ENCODE measurements at regions not wholly inside any gene's neighbourhood (a gene's known extent, or its start where the extent isn't known, plus 50 kb on each side); places are given as distances from the start of the nearest gene placed in this dataset.

GRCh38 chr13:40232311-40233040 is 434.0 kb downstream of the FOXO1 start:
- DNase-seq, result no peak

DNA sequence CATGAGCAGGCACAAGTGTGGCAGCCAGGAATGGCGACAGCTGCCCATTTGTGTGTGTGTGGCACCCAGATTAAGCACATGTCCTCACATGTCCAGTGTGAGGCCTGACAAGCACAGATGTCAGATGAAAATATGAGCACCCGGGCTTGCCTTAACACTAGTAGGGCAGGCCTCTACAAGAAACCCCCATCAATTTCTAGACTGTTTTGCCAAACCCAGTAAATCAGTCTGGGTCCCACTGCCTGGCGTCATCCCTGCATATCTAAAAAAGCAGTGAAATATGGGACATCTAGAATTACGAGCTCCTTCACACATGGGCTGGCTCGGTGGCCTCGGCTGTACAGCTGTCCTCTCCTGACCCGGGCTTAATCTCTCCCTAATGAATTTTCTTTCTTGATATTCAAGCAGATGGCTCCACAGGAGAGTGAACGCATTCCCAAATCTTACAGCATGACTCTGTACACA is 432.7 kb downstream of the FOXO1 start:
- DNase-seq, result no peak

- no peak for DNase-seq
These were observed 431.2 kb downstream of the FOXO1 start for GRCh38 chr13:40235160-40235796.

GRCh38 chr13:40236566-40237168 is 429.8 kb downstream of the FOXO1 start:
- no peak for DNase-seq

DNA sequence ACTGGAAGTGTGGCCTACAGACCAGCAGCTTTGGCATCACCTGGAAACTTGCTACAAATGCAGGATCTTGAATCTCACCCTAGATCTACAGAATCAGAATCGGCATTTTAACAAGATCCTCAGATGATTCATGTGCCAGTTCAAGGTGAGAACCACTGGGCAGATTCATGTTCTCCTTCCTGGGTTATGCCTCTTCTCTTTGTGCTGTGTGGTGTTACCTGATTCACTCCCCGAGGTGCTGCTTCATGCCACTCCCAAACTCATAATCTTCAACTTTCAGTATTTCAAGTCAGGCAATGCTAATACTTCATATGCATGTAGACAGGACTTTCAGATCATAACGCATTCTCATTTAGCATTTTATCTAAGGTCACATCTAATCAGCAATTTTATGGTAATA is 427.7 kb downstream of the FOXO1 start:
- no peak for DNase-seq

DNA sequence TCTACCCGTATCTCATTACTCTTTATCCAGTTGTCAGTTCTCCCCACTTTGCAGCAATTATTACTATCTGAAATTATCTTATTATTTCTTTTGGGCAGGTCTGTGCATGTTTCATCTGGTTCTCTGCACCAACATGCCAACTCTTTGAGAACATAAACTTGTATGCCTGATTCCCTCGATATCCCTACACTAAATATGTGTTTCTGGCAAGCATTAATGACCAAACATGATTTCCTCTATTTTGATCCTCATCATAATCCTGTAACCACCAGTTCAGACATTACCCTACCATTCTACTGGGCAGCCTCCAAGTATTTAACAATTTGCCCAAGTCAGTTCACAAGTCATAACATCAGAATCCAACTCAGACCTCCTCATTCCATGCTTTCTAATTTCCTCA is 426.1 kb downstream of the FOXO1 start:
- DNase-seq, result no peak

DNA sequence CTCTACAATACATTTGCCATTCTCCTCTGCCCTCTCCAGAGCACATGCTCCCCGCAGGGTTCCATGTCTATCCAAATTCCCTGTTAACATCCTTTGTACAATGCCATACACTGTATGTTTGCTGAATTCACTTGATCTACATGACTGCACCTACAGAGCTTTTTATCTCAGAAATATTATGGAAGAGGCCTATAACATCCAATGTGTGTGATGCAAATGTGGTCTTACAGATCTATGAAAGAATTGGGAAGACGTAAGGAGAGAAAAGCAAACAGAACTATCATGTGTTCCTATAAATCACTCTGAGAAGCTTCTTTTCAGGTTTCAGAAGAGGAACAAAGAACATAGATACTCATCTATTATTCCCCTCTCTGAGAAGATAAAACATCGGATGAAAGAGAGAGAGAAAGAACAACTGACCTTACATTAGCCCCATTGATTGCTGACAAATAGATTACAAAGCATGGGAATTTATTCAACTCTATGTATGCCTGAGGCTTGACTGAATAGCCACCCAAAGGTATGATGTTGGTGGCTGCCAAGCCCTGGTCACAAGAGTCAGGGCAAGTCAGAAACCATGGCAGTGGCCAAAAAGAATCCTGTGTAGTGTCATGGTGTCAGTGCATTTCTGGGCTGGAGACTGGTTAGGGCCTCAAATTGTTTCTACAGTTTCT is 425.2 kb downstream of the FOXO1 start:
- DNase-seq, result no peak

DNA sequence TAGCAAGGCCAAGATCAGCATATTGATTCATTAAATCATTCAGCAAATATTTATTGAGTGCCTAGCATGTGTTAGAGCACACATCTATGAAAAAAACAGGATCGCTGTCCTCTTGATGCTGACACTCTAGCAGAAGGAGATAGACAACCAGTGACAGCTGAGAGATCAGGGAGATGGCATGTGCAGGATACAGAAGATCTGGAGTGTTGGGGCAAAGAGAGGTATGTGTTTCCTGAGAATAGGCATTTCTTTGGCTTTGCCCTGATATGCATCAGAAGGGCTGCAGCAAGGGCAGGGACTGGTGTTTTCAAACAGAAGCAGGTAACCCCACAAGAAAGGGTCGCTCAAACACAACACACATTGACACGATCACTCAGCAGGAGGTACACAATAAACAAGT is 423.4 kb downstream of the FOXO1 start:
- DNase-seq, result no peak

DNA sequence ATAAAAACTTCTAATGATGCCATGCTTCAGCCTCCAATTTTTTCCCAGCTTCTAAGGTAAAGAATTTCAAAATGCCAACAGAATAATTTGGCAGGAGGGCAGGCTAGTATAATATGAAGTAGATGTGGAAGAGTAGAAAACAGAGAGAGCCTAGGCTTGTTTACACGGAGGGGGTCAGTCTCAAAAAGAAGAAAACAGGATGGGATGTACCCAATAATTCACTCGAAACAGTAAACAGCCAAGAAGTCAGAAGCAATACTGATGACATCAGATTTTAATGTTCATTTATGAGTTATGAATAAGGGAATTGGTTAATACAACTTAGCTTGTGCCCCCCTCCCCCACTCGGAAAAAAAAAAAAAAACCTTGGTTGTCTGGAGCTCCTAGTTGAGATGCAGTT is 422.5 kb downstream of the FOXO1 start:
- no peak for DNase-seq

- no peak for DNase-seq
These were observed 420.9 kb downstream of the FOXO1 start for GRCh38 chr13:40245567-40245966.

GRCh38 chr13:40247845-40248244 is 418.6 kb downstream of the FOXO1 start:
- no peak for DNase-seq

GRCh38 chr13:40251343-40252032 is 415.0 kb downstream of the FOXO1 start:
- DNase-seq, result no peak

GRCh38 chr13:40252241-40252640 is 414.2 kb downstream of the FOXO1 start:
- no peak for DNase-seq

GRCh38 chr13:40252676-40253075 is 413.8 kb downstream of the FOXO1 start:
- no peak for DNase-seq

DNA sequence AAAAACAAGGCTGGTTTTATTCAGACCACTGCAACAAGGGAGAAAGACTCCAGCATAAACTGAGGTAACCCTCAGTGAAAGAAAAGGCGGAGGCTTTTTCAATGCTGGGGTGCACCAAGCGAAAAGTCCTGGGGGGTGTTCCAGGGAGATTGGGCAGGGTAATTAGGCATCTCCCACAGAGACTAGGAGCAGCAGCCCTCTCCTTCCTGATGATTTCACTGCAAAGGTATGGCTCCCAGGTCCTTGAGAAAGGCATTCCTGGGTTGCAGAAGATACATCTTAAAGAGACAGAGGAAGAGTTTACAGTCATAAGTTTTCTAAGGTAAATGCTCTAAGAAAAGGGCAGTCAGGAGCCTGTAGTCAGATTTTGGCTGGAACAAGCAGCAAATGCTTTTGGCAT is 412.0 kb downstream of the FOXO1 start:
- no peak for DNase-seq

- DNase-seq, result no peak
These were observed 410.9 kb downstream of the FOXO1 start for GRCh38 chr13:40255551-40255950.

GRCh38 chr13:40259899-40260298 is 406.5 kb downstream of the FOXO1 start:
- no peak for DNase-seq

GRCh38 chr13:40261336-40261735 is 405.1 kb downstream of the FOXO1 start:
- no peak for DNase-seq

- DNase-seq, result no peak
These were observed 404.5 kb downstream of the FOXO1 start for GRCh38 chr13:40261947-40262346.

- no peak for DNase-seq
These were observed 397.4 kb downstream of the FOXO1 start for GRCh38 chr13:40269086-40269485.

- no peak for DNase-seq
These were observed 395.7 kb downstream of the FOXO1 start for GRCh38 chr13:40270726-40271125.

- DNase-seq, result no peak
These were observed 395.1 kb downstream of the FOXO1 start for GRCh38 chr13:40271271-40271885.
